ENCODE measurements at regions not wholly inside any gene's neighbourhood (a gene's known extent, or its start where the extent isn't known, plus 50 kb on each side); places are given as distances from the start of the nearest gene placed in this dataset.

GRCh38 chr5:158373608-158374395 lies 514.9 kb upstream of the CLINT1 start:
- POLR2A ChIA-PET, result no interaction called here
- intact Hi-C loops (cut with DNase I, micrococcal nuclease), result no loop called here
- Histone ChIP-seq H3K36me3 (ENCODE audit: insufficient read depth, low read length) (no peaks in the 10 kb centered on the region), H3K9me3 (ENCODE audit: control insufficient read depth in 1 of 2, insufficient read depth in 1 of 2, low read length in 2 of 2) (no peaks in the 10 kb centered on the region), H3K27ac (ENCODE audit: low read depth in 1 of 2, low read length in 2 of 2) (no peak overlapping the region), H3K27me3 (ENCODE audit: control insufficient read depth in 1 of 2, insufficient read depth in 2 of 2, low read length in 2 of 2) (no peaks in the 10 kb centered on the region), H3K4me1 (ENCODE audit: insufficient read depth, low read length) (no peaks in the 10 kb centered on the region), H3K4me3 (ENCODE audit: low read length) (no peak overlapping the region)
- no peaks in the 10 kb centered on the region for H3K27me3 Mint-ChIP-seq
- no peak for TF ChIP-seq CTCF (IDR thresholded peaks at IDR 0.05)
- H3K27ac Mint-ChIP-seq, result no peak overlapping the region
- peaks cover 2% of the 10 kb centered on the region for H3K9me3 Mint-ChIP-seq
- H3K4me3 Mint-ChIP-seq, result no peak overlapping the region
- no peaks in the 10 kb centered on the region for H3K4me1 Mint-ChIP-seq (ENCODE audit: low read depth)
- no peak for DNase-seq
- H3K36me3 Mint-ChIP-seq (ENCODE audit: low read depth), result no peaks in the 10 kb centered on the region
- ATAC-seq (ENCODE audit: poor library complexity), result no peak
- CTCF ChIA-PET, result no interaction called here

GRCh38 chr5:158369241-158369640 lies 510.3 kb upstream of the CLINT1 start:
- ATAC-seq (ENCODE audit: poor library complexity), result no peak
- Histone ChIP-seq H3K4me3 (ENCODE audit: low read length) (no peak overlapping the region), H3K36me3 (ENCODE audit: insufficient read depth, low read length) (no peaks in the 10 kb centered on the region), H3K9me3 (ENCODE audit: control insufficient read depth in 1 of 2, insufficient read depth in 1 of 2, low read length in 2 of 2) (no peaks in the 10 kb centered on the region), H3K27me3 (ENCODE audit: control insufficient read depth in 1 of 2, insufficient read depth in 2 of 2, low read length in 2 of 2) (no peaks in the 10 kb centered on the region), H3K27ac (ENCODE audit: low read depth in 1 of 2, low read length in 2 of 2) (no peak overlapping the region), H3K4me1 (ENCODE audit: insufficient read depth, low read length) (no peaks in the 10 kb centered on the region)
- H3K27ac Mint-ChIP-seq, result no peak overlapping the region
- DNase-seq, result no peak
- H3K9me3 Mint-ChIP-seq, result no peaks in the 10 kb centered on the region
- ChIA-PET CTCF (no interaction called here), POLR2A (no interaction called here)
- H3K27me3 Mint-ChIP-seq, result no peaks in the 10 kb centered on the region
- intact Hi-C loops (cut with DNase I, micrococcal nuclease), result no loop called here
- no peaks in the 10 kb centered on the region for H3K36me3 Mint-ChIP-seq (ENCODE audit: low read depth)
- no peaks in the 10 kb centered on the region for H3K4me1 Mint-ChIP-seq (ENCODE audit: low read depth)
- no peak for TF ChIP-seq CTCF (IDR thresholded peaks at IDR 0.05)
- no peak overlapping the region for H3K4me3 Mint-ChIP-seq

- CTCF ChIA-PET, result no interaction called here
- POLR2A ChIA-PET, result no interaction called here
- no peaks in the 10 kb centered on the region for H3K4me1 Mint-ChIP-seq (ENCODE audit: low read depth)
- no peaks in the 10 kb centered on the region for H3K27me3 Mint-ChIP-seq
- intact Hi-C loops (cut with DNase I, micrococcal nuclease), result no loop called here
- Histone ChIP-seq H3K9me3 (ENCODE audit: control insufficient read depth in 1 of 2, insufficient read depth in 1 of 2, low read length in 2 of 2) (no peaks in the 10 kb centered on the region), H3K4me3 (ENCODE audit: low read length) (no peak overlapping the region), H3K27ac (ENCODE audit: low read depth in 1 of 2, low read length in 2 of 2) (no peak overlapping the region), H3K36me3 (ENCODE audit: insufficient read depth, low read length) (no peaks in the 10 kb centered on the region), H3K4me1 (ENCODE audit: insufficient read depth, low read length) (no peaks in the 10 kb centered on the region), H3K27me3 (ENCODE audit: control insufficient read depth in 1 of 2, insufficient read depth in 2 of 2, low read length in 2 of 2) (no peaks in the 10 kb centered on the region)
- no peak overlapping the region for H3K4me3 Mint-ChIP-seq
- TF ChIP-seq CTCF (IDR thresholded peaks at IDR 0.05), result no peak
- DNase-seq, result no peak
- no peaks in the 10 kb centered on the region for H3K36me3 Mint-ChIP-seq (ENCODE audit: low read depth)
- no peak overlapping the region for H3K27ac Mint-ChIP-seq
- no peaks in the 10 kb centered on the region for H3K9me3 Mint-ChIP-seq
- no peak for ATAC-seq (ENCODE audit: poor library complexity)
Measured at GRCh38 chr5:158368686-158369085, 509.7 kb upstream of the CLINT1 start.

Measured in CD4-positive, alpha-beta T cell (primary cell).